IMR-90 (cell line): ENCODE measurements at regions not wholly inside any gene's neighbourhood (a gene's known extent, or its start where the extent isn't known, plus 50 kb on each side); places are given as distances from the start of the nearest gene placed in this dataset.

Experiments
- POLR2A ChIP-seq: IDR thresholded peaks from 2 replicates; pipeline ENCODE4 v1.6.1; 2012; ENCODE audit warnings: mild to moderate bottlenecking, low read depth, low read length
- RAD21 ChIP-seq: IDR thresholded peaks from 2 replicates; pipeline ENCODE4 v1.6.1; 2012; ENCODE audit warnings: low read length, improper control_type of control experiment
- RFX5 ChIP-seq: IDR thresholded peaks from 2 replicates; pipeline ENCODE4 v1.8.0; 2012; ENCODE audit warnings: low read depth, mild to moderate bottlenecking, low read length, moderate library complexity
- SMC3 ChIP-seq: fragments of 150-350 bp; IDR thresholded peaks from 2 replicates; pipeline ENCODE4 v1.6.1; 2016; ENCODE audit warnings: low read depth, mild to moderate bottlenecking, antibody characterized with exemption, low read length, moderate library complexity
- TF ChIP-seq, protein P1 (sequence below): conservative IDR thresholded peaks from 2 replicates; pipeline ENCODE4 v1.5.1; 2012; ENCODE audit warnings: mild to moderate bottlenecking, low read depth, low read length, improper control_type of control experiment

DNA sequence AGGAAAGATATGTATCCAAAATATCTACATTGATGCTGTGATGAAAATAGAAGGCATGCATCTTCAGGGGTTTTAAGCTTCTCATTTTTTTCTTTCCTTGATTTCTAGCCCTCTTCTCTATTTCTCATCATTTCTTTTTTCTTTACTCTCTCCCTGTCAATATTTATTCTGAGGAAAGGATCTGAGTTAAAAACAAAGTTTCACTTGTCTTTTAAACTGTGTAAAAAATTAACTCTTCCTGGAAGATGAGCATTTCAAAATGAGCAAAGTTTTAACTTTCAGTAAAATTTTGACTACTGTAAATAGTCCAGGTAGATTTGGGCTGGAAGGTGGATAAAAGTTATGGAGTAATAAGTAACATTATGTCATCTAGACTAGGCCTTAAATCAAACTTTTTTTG lies 500.2 kb upstream of the GBE1 start:
- TF ChIP-seq, protein P1, sequence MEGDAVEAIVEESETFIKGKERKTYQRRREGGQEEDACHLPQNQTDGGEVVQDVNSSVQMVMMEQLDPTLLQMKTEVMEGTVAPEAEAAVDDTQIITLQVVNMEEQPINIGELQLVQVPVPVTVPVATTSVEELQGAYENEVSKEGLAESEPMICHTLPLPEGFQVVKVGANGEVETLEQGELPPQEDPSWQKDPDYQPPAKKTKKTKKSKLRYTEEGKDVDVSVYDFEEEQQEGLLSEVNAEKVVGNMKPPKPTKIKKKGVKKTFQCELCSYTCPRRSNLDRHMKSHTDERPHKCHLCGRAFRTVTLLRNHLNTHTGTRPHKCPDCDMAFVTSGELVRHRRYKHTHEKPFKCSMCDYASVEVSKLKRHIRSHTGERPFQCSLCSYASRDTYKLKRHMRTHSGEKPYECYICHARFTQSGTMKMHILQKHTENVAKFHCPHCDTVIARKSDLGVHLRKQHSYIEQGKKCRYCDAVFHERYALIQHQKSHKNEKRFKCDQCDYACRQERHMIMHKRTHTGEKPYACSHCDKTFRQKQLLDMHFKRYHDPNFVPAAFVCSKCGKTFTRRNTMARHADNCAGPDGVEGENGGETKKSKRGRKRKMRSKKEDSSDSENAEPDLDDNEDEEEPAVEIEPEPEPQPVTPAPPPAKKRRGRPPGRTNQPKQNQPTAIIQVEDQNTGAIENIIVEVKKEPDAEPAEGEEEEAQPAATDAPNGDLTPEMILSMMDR: no peak
- TF ChIP-seq SMC3 (no peak), POLR2A (no peak), RAD21 (no peak), RFX5 (no peak)
